ENCODE measurements at regions not wholly inside any gene's neighbourhood (a gene's known extent, or its start where the extent isn't known, plus 50 kb on each side); places are given as distances from the start of the nearest gene placed in this dataset.

DNA sequence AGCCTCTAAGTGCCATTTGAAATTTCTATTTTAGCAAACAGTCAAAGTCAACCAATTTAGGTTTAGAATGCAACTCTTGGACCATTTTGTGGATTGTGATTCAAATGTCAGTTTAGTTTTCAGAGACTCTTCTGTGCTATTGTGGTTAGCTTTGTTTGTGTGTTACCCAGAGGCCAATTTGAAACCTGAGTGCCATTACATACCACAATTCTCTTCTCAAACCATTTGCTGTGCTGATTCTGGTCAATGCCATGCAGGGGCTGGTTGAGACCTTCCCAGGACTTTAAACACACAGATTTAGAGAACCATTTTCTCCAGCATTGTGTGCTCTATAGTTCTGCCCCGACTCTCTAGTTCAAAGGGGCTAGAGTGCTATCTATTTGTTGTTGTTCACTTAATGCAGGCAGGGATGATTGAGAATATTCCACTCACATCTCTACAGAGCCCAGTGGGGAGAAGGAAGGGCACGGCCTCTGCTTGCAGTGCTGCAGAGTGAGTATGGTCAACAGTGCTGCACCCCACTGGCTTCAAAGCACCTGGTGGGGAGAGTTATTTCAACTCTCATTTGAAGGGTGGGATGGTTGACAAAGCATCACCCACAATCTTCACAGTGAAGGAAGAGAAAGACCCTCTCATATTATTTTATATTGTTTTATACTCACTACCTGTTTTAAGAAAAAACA, 738.2 kb downstream of the COL12A1 start:
- H3K27ac ChIP-seq = no peak overlapping the region
- TF ChIP-seq, protein P1, sequence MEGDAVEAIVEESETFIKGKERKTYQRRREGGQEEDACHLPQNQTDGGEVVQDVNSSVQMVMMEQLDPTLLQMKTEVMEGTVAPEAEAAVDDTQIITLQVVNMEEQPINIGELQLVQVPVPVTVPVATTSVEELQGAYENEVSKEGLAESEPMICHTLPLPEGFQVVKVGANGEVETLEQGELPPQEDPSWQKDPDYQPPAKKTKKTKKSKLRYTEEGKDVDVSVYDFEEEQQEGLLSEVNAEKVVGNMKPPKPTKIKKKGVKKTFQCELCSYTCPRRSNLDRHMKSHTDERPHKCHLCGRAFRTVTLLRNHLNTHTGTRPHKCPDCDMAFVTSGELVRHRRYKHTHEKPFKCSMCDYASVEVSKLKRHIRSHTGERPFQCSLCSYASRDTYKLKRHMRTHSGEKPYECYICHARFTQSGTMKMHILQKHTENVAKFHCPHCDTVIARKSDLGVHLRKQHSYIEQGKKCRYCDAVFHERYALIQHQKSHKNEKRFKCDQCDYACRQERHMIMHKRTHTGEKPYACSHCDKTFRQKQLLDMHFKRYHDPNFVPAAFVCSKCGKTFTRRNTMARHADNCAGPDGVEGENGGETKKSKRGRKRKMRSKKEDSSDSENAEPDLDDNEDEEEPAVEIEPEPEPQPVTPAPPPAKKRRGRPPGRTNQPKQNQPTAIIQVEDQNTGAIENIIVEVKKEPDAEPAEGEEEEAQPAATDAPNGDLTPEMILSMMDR (conservative IDR thresholded peaks at IDR 0.05) = no peak
- TF ChIP-seq ZFX (IDR thresholded peaks at IDR 0.05) = no peak

DNA sequence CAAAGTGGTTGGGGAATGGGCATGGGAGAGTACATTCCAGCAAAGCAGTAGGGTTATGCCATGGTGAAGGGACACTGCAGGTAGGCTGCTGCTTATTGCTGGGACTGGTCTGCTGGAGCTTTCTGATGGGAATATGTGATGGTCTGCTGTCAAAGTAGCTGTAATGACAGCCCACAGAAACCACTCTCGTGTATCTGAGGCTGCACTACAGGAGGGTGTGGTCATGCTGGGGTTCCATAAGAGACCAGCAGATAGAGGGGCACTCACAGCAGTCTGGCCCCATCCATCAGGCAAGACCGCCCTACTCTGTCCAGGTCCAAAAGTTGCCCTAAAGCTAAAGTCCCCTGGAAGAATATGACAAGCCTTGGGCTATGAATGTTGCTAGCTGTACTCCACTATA, 739.3 kb downstream of the COL12A1 start:
- H3K27ac ChIP-seq = no peak overlapping the region
- TF ChIP-seq, protein P1 (conservative IDR thresholded peaks at IDR 0.05) = no peak
- TF ChIP-seq ZFX (IDR thresholded peaks at IDR 0.05) = no peak

DNA sequence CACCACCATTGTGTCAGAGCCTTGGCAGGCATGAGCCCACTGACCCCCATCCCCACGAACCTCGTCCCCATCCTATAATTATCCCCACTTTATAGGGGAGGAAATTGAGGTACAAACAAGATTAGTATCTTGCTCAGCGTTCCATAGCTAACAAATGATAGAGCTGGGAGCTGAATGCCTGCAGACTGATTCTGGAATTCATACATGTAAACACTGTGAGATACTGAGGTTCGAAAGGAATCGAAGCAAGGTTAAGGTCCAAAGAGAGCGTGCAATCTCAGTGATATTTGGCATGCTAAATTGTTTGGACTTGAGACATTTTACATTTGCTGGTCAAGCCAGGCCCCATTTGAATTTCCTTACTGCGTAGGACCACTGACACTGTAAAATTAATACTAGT, 746.6 kb downstream of the COL12A1 start:
- H3K27ac ChIP-seq = no peak overlapping the region
- no peak for TF ChIP-seq ZFX (IDR thresholded peaks at IDR 0.05)

DNA sequence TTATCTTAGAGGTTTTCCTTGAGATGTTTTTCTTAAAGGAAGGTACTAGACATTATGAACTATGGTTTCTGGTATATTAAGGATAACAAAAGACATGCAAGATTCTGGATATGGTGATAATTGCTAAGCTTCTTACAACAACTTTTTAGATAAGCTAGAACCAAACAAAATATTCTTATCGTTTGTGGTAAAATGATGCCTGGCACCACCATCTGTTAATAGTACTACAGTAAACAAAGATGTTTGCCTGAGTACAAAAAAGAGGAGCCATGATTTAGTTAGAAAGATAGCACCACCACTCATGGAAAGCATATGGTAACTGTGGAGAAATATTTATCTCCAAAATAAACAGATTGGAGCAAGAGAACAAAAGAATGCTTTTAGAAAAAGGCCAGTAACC, 747.3 kb downstream of the COL12A1 start:
- TF ChIP-seq, protein P1 (conservative IDR thresholded peaks at IDR 0.05) = no peak
- TF ChIP-seq ZFX (IDR thresholded peaks at IDR 0.05) = no peak
- no peak overlapping the region for H3K27ac ChIP-seq

DNA sequence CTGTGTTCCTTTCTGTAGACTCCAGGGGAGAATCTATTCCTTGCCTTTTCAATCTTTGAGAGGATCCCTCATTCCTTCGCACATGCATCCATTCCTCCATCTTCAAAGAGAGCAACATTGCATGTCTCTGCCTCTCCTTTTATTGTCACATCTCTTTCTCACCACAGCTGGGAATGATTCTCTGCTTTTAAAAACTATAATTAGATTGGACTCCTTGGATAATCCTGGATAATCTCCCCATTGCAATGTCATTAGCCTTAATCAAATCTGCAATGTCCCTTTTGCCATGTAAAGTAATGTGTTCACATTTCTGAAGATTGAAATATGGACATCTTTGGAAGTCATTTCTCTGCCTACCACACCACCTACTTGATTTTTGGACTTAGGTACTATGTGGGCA, 750.1 kb downstream of the COL12A1 start:
- TF ChIP-seq, protein P1 (conservative IDR thresholded peaks at IDR 0.05) = no peak
- TF ChIP-seq ZFX (IDR thresholded peaks at IDR 0.05) = no peak
- H3K27ac ChIP-seq = no peak overlapping the region

DNA sequence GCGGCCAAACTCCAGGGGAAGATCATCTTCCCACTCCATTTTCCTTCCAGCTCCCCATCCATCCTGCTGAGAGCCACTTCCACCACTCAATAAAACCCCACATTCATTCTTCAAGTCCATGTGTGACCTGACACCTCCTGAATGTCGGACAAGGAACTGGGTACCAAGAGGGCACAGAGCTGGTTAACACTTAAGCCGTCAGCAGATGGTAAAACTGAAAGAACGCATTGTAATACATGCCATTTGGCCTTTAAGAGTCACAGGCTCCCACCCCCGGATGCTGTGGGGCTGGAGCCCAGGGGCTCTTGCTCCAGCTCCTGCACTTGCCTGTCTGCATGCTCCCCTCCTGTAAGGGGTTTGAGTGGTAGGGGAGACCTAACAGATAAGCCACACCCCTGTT, 753.9 kb downstream of the COL12A1 start:
- H3K27ac ChIP-seq = no peak overlapping the region
- TF ChIP-seq, protein P1 (conservative IDR thresholded peaks at IDR 0.05) = no peak
- no peak for TF ChIP-seq ZFX (IDR thresholded peaks at IDR 0.05)

DNA sequence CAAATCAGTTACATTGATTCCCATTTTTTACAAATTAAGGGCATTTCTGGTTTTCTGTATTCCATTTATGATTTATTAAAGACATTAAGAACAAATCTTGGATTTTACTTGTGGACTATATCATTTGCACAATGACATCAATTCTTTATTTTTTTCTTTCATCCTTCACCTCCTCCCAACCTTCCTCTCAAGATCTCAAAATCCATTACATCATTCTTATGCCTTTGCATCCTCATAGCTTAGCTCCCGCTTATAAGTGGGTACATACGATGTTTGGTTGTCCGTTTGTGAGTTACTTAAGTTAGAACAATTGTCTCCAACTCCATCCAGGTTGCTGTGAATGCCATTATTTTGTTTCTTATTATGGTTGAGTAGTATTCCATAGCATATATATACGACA, 752.8 kb downstream of the CD109 start:
- no peak for TF ChIP-seq ZFX (IDR thresholded peaks at IDR 0.05)
- TF ChIP-seq, protein P1 (conservative IDR thresholded peaks at IDR 0.05) = no peak
- H3K27ac ChIP-seq = no peak overlapping the region

DNA sequence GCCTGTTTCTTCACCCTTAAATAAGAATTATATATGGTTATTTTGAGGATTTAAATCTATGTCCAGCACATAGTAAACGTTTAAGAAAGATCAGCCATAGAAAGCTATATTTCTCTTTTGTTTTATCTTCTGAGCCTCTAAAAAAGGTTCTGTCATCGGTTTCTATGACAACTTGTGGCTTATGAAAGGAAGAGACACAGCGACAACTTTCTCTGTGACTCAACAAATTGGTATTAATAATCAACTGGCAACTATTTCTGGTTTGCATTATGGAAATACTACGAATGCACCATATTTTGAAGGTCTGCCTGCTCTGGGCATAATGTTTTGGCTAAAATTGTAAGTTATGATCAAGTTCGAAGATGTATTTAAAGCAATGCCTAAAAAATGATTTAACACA, 751.0 kb downstream of the CD109 start:
- TF ChIP-seq, protein P1 (conservative IDR thresholded peaks at IDR 0.05) = no peak
- no peak for TF ChIP-seq ZFX (IDR thresholded peaks at IDR 0.05)
- H3K27ac ChIP-seq = no peak overlapping the region
